OCI-LY7 (cell line): ENCODE measurements at regions not wholly inside any gene's neighbourhood (a gene's known extent, or its start where the extent isn't known, plus 50 kb on each side); places are given as distances from the start of the nearest gene placed in this dataset.

Experiments
- CTCF ChIP-seq: fragments of 200-600 bp; sonication (generic); conservative IDR thresholded peaks from 2 replicates; pipeline ENCODE4 v1.5.1; 2014; ENCODE audit warnings: mild to moderate bottlenecking, antibody characterized with exemption, low read length, moderate library complexity, mixed read lengths
- EZH2phosphoT487 ChIP-seq: fragments of 200-600 bp; sonication (generic); IDR thresholded peaks from 2 replicates; pipeline ENCODE4 v1.6.1; 2018; ENCODE audit warnings: low read depth, borderline replicate concordance, mild to moderate bottlenecking, mixed run types, antibody characterized with exemption, low read length, moderate library complexity, mixed read lengths

- TF ChIP-seq CTCF (no peak), EZH2phosphoT487 (no peak)
Measured at GRCh38 chr1:244992833-244993232, 128.5 kb upstream of the HNRNPU start.
